HepG2 (cell line): ENCODE measurements at regions not wholly inside any gene's neighbourhood (a gene's known extent, or its start where the extent isn't known, plus 50 kb on each side); places are given as distances from the start of the nearest gene placed in this dataset.

Experiments used
- EZH2 ChIP-seq: conservative IDR thresholded peaks from 2 replicates; pipeline ENCODE4 v1.6.1; 2012; ENCODE audit warnings: mild to moderate bottlenecking, low read depth, low read length, moderate library complexity
- ZFX ChIP-seq: sonication (generic); formaldehyde crosslinking; IDR thresholded peaks from 2 replicates; pipeline ENCODE4 v1.4.0; 2020; ENCODE audit warnings: mild to moderate bottlenecking, low read depth, missing genetic modification reagents, moderate library complexity
- TF ChIP-seq, protein P1 (sequence below): sonication (generic); formaldehyde crosslinking; IDR thresholded peaks from 2 replicates; pipeline ENCODE4 v1.4.0; 2020; ENCODE audit warnings: mild to moderate bottlenecking, missing genetic modification reagents
- TF ChIP-seq, protein P2 (sequence below): sonication (generic); formaldehyde crosslinking; IDR thresholded peaks from 2 replicates; pipeline ENCODE4 v1.5.0; 2020; ENCODE audit warnings: mild to moderate bottlenecking, missing genetic modification reagents, borderline replicate concordance

DNA sequence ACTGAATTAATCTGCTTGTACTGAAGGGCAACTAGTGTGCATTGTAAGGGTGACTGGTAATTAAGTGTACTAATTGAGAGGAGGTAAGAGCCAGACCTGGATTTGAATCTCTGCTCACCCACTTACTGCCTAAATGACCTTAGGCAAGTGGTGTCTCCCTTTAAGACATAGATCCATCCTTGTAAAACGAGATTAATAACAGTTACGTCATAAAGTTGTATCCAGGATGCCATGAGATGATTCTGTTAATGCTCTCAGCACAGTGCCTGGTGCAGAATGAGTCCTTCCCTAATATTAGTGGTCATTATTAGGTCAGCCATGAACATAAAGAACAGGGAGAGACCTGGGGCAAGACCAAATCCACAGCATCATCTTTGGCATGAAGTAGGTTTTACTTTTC lies 470.1 kb downstream of the MAFB start:
- no peak for TF ChIP-seq EZH2
- TF ChIP-seq, protein P1, sequence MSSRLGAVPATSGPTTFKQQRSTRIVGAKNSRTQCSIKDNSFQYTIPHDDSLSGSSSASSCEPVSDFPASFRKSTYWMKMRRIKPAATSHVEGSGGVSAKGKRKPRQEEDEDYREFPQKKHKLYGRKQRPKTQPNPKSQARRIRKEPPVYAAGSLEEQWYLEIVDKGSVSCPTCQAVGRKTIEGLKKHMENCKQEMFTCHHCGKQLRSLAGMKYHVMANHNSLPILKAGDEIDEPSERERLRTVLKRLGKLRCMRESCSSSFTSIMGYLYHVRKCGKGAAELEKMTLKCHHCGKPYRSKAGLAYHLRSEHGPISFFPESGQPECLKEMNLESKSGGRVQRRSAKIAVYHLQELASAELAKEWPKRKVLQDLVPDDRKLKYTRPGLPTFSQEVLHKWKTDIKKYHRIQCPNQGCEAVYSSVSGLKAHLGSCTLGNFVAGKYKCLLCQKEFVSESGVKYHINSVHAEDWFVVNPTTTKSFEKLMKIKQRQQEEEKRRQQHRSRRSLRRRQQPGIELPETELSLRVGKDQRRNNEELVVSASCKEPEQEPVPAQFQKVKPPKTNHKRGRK (CRISPR knock-in tag): no peak
- TF ChIP-seq, protein P2, sequence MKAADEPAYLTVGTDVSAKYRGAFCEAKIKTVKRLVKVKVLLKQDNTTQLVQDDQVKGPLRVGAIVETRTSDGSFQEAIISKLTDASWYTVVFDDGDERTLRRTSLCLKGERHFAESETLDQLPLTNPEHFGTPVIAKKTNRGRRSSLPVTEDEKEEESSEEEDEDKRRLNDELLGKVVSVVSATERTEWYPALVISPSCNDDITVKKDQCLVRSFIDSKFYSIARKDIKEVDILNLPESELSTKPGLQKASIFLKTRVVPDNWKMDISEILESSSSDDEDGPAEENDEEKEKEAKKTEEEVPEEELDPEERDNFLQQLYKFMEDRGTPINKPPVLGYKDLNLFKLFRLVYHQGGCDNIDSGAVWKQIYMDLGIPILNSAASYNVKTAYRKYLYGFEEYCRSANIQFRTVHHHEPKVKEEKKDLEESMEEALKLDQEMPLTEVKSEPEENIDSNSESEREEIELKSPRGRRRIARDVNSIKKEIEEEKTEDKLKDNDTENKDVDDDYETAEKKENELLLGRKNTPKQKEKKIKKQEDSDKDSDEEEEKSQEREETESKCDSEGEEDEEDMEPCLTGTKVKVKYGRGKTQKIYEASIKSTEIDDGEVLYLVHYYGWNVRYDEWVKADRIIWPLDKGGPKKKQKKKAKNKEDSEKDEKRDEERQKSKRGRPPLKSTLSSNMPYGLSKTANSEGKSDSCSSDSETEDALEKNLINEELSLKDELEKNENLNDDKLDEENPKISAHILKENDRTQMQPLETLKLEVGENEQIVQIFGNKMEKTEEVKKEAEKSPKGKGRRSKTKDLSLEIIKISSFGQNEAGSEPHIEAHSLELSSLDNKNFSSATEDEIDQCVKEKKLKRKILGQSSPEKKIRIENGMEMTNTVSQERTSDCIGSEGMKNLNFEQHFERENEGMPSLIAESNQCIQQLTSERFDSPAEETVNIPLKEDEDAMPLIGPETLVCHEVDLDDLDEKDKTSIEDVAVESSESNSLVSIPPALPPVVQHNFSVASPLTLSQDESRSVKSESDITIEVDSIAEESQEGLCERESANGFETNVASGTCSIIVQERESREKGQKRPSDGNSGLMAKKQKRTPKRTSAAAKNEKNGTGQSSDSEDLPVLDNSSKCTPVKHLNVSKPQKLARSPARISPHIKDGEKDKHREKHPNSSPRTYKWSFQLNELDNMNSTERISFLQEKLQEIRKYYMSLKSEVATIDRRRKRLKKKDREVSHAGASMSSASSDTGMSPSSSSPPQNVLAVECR (CRISPR knock-in tag): no peak
- TF ChIP-seq ZFX (CRISPR knock-in tag): no peak
